ENCODE measurements at regions not wholly inside any gene's neighbourhood (a gene's known extent, or its start where the extent isn't known, plus 50 kb on each side); places are given as distances from the start of the nearest gene placed in this dataset.

GRCh38 chr20:51960047-51960675, 157.8 kb upstream of the SALL4 start:
- Histone ChIP-seq H3K27ac (no peak overlapping the region), H3K9me3 (ENCODE audit: severe bottlenecking) (no peaks in the 10 kb centered on the region), H3K4me3 (ENCODE audit: low read depth, low read length) (no peak overlapping the region), H3K36me3 (no peaks in the 10 kb centered on the region), H3K27me3 (ENCODE audit: insufficient read depth, low read depth, severe bottlenecking) (no peaks in the 10 kb centered on the region)
- TF ChIP-seq CTCF (IDR thresholded peaks at IDR 0.05; ENCODE audit: low read depth, low read length), result no peak
- DNase-seq, result no peak

GRCh38 chr20:51959066-51959542, 156.8 kb upstream of the SALL4 start:
- Histone ChIP-seq H3K36me3 (no peaks in the 10 kb centered on the region), H3K27ac (no peak overlapping the region), H3K27me3 (ENCODE audit: insufficient read depth, low read depth, severe bottlenecking) (no peaks in the 10 kb centered on the region), H3K4me3 (ENCODE audit: low read depth, low read length) (no peak overlapping the region), H3K9me3 (ENCODE audit: severe bottlenecking) (no peaks in the 10 kb centered on the region)
- no peak for DNase-seq
- TF ChIP-seq CTCF (IDR thresholded peaks at IDR 0.05; ENCODE audit: low read depth, low read length), result no peak

- Histone ChIP-seq H3K27ac (no peak overlapping the region), H3K4me3 (ENCODE audit: low read depth, low read length) (no peak overlapping the region), H3K9me3 (ENCODE audit: severe bottlenecking) (no peaks in the 10 kb centered on the region), H3K27me3 (ENCODE audit: insufficient read depth, low read depth, severe bottlenecking) (no peaks in the 10 kb centered on the region), H3K36me3 (no peaks in the 10 kb centered on the region)
- no peak for DNase-seq
- TF ChIP-seq CTCF (IDR thresholded peaks at IDR 0.05; ENCODE audit: low read depth, low read length), result no peak
Measured at GRCh38 chr20:51958099-51959065, 156.1 kb upstream of the SALL4 start.

GRCh38 chr20:51955756-51956155, 153.4 kb upstream of the SALL4 start:
- TF ChIP-seq CTCF (IDR thresholded peaks at IDR 0.05; ENCODE audit: low read depth, low read length), result no peak
- H3K9me3 ChIP-seq (ENCODE audit: severe bottlenecking), result no peaks in the 10 kb centered on the region
- H3K4me3 ChIP-seq (ENCODE audit: low read depth, low read length), result no peak overlapping the region
- no peaks in the 10 kb centered on the region for H3K27me3 ChIP-seq (ENCODE audit: insufficient read depth, low read depth, severe bottlenecking)
- no peak for DNase-seq
- H3K36me3 ChIP-seq, result no peaks in the 10 kb centered on the region
- H3K27ac ChIP-seq, result no peak overlapping the region

- Histone ChIP-seq H3K27me3 (ENCODE audit: insufficient read depth, low read depth, severe bottlenecking) (no peaks in the 10 kb centered on the region), H3K36me3 (no peaks in the 10 kb centered on the region), H3K27ac (no peak overlapping the region), H3K9me3 (ENCODE audit: severe bottlenecking) (no peaks in the 10 kb centered on the region), H3K4me3 (ENCODE audit: low read depth, low read length) (no peak overlapping the region)
- TF ChIP-seq CTCF (IDR thresholded peaks at IDR 0.05; ENCODE audit: low read depth, low read length), result no peak
- DNase-seq, result no peak
Measured at GRCh38 chr20:51953731-51954340, 151.5 kb upstream of the SALL4 start.
